ENCODE measurements at regions not wholly inside any gene's neighbourhood (a gene's known extent, or its start where the extent isn't known, plus 50 kb on each side); places are given as distances from the start of the nearest gene placed in this dataset.

DNA sequence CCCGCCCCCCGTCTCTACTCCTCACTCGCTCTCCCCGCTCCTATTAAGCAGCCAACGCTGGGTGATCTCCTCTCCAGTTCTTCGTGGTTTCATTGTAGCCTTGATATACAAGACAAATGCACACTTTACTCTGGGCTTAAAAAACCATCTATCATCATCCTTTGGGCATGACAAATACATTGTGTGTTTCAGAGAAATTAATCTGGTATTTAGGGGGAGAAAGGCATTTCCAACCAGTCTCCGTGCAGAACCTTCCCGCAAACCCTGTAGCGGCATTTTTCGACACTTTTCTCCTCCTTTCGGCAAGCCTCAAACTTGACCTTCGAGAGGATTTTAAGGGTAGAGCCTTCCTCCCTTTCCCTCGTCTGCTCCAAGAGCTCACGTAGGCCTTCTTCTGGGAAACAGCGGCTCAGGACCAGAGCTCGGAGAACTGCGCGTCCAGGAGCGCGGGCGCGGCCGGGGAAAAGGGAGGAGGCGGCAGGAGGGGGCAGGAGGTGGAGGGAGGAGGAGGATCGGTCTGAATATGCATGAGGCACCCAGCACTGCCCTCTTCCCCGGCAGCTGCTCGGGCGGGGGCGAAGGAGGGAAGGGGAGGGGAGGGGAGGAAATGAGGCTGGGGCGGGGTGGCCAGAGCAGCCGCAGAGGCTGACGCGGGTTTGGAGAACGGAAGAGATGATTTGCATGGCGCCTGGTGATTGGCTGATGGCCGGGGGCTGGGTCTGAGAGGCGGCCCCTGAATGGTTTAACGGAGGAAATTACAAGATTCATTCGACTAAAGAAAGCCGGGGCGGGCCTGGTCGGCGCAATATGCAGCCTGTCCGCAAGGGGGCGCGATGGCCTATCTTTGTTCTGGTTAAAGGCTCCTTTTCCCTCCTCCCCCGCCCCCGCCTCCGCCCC, 127.5 kb downstream of the TMEM161B start:
- Histone ChIP-seq H3K4me3 (peak overlapping the region; percentile 33 to 54 (median 48)), H3K27me3 (peaks cover 7 to 84% (median 14%) of the 10 kb centered on the region in 3 donors), H3K27ac (peak overlapping the region; percentile 44 to 60 (median 45)), H3K4me1 (peaks cover 0 to 48% (median 39%) of the 10 kb centered on the region in 4 donors), H3K9me3 (no peaks in the 10 kb centered on the region), H3K36me3 (no peaks in the 10 kb centered on the region)
- DNase-seq = peak; percentile 99
- 1% methylated on average over 49 of the region's 49 CpGs for WGBS, 2 donors
- intact Hi-C loops (cut with DNase I) = loop anchor here (2.0 to 10.0 kb wide), 3 partner anchors 359 to 726 kb away; partner anchors contain the start of gene CCNH
- peak; percentile 69 to 82 (median 74) for TF ChIP-seq POLR2AphosphoS5 (IDR thresholded peaks at IDR 0.05)
- TF ChIP-seq, protein P1, sequence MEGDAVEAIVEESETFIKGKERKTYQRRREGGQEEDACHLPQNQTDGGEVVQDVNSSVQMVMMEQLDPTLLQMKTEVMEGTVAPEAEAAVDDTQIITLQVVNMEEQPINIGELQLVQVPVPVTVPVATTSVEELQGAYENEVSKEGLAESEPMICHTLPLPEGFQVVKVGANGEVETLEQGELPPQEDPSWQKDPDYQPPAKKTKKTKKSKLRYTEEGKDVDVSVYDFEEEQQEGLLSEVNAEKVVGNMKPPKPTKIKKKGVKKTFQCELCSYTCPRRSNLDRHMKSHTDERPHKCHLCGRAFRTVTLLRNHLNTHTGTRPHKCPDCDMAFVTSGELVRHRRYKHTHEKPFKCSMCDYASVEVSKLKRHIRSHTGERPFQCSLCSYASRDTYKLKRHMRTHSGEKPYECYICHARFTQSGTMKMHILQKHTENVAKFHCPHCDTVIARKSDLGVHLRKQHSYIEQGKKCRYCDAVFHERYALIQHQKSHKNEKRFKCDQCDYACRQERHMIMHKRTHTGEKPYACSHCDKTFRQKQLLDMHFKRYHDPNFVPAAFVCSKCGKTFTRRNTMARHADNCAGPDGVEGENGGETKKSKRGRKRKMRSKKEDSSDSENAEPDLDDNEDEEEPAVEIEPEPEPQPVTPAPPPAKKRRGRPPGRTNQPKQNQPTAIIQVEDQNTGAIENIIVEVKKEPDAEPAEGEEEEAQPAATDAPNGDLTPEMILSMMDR (IDR thresholded peaks at IDR 0.05) = peak in 2 of 4 experiments; percentile 13 to 68
- TF ChIP-seq EP300 (IDR thresholded peaks at IDR 0.05) = no peak
- peak in 1 of 2 donors; percentile 24 for TF ChIP-seq POLR2A (IDR thresholded peaks at IDR 0.05)

DNA sequence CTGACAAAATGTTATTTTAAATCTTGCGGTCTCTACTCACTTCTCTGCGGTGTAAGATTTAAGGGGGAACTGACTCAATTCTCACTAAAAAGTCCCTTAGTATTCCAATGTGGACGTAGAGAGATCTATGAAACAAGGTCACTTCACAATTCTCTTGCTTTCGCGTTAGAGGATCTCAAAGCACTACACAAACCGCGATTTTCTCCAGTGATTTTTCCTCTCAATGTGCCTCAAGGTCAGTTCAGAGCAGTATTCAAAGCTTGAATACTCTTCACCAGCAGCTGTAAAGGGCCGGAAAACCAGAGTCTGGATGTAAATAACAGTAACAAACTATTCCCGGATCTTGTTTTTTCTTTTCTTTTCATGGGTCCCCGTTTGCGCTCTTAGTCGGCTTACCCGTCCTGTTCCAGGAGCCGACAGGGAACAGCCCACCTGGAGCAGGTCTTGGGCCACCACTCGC, 128.2 kb downstream of the TMEM161B start:
- Histone ChIP-seq H3K27ac (peak overlapping the region in 2 of 4 donors; percentile 45 to 60), H3K4me1 (peaks cover 0 to 45% (median 35%) of the 10 kb centered on the region in 4 donors), H3K36me3 (no peaks in the 10 kb centered on the region), H3K9me3 (no peaks in the 10 kb centered on the region), H3K27me3 (peaks cover 7 to 77% (median 14%) of the 10 kb centered on the region in 3 donors), H3K4me3 (peak overlapping the region; percentile 33 to 54 (median 48))
- intact Hi-C loops (cut with DNase I) = loop anchor here (2.0 to 10.0 kb wide), 3 partner anchors 358 to 726 kb away; partner anchors contain the start of gene CCNH
- WGBS, 2 donors = 5 to 8% methylated on average over 15 of the region's 15 CpGs
- TF ChIP-seq, protein P1 (IDR thresholded peaks at IDR 0.05) = no peak
- TF ChIP-seq POLR2A (IDR thresholded peaks at IDR 0.05) (no peak), POLR2AphosphoS5 (IDR thresholded peaks at IDR 0.05) (no peak), EP300 (IDR thresholded peaks at IDR 0.05) (no peak)
- DNase-seq = no peak

- no peak for TF ChIP-seq POLR2A (IDR thresholded peaks at IDR 0.05)
- no peak for TF ChIP-seq EP300 (IDR thresholded peaks at IDR 0.05)
- TF ChIP-seq, protein P1 (IDR thresholded peaks at IDR 0.05) = no peak
- TF ChIP-seq POLR2AphosphoS5 (IDR thresholded peaks at IDR 0.05) = no peak
- no peak for DNase-seq
- 84 to 90% methylated on average over 5 of the region's 5 CpGs for WGBS, 2 donors
- intact Hi-C loops (cut with DNase I) = no loop called here
- Histone ChIP-seq H3K4me1 (no peaks in the 10 kb centered on the region), H3K27ac (no peak overlapping the region), H3K9me3 (no peaks in the 10 kb centered on the region), H3K4me3 (no peak overlapping the region), H3K27me3 (peaks cover 0 to 5% (median 0%) of the 10 kb centered on the region in 3 donors), H3K36me3 (no peaks in the 10 kb centered on the region)
Measured at GRCh38 chr5:88130211-88130815, 138.3 kb downstream of the TMEM161B start.

GRCh38 chr5:88128813-88129212, 139.8 kb downstream of the TMEM161B start:
- peaks cover 0 to 5% (median 0%) of the 10 kb centered on the region in 3 donors for H3K27me3 ChIP-seq
- 56 to 73% methylated on average over 2 of the region's 2 CpGs for WGBS, 2 donors
- no peak overlapping the region for H3K4me3 ChIP-seq
- H3K9me3 ChIP-seq = no peaks in the 10 kb centered on the region
- TF ChIP-seq EP300 (IDR thresholded peaks at IDR 0.05) (no peak), POLR2AphosphoS5 (IDR thresholded peaks at IDR 0.05) (no peak), POLR2A (IDR thresholded peaks at IDR 0.05) (no peak)
- TF ChIP-seq, protein P1 (IDR thresholded peaks at IDR 0.05) = no peak
- intact Hi-C loops (cut with DNase I) = no loop called here
- no peaks in the 10 kb centered on the region for H3K4me1 ChIP-seq
- no peak overlapping the region for H3K27ac ChIP-seq
- H3K36me3 ChIP-seq = no peaks in the 10 kb centered on the region
- no peak for DNase-seq

Data from sigmoid colon (tissue), 6 donors.